IMR-90 (cell line): ENCODE measurements at regions not wholly inside any gene's neighbourhood (a gene's known extent, or its start where the extent isn't known, plus 50 kb on each side); places are given as distances from the start of the nearest gene placed in this dataset.

ENCODE experiments used
- ATAC-seq: fragments of 200-7000 bp; cut with Tn5 transposase; 2 replicates; pipeline ENCODE4 v1.9.1; 2020; ENCODE audit warnings: low read depth, mild to moderate bottlenecking, moderate library complexity
- BruUV-seq: library from RNA; stranded (reverse); fragments of 400-500 nt; replicated peaks from 2 replicates; lab custom pipeline; 2021; lab: Mats Ljungman, UMichigan
- CTCF ChIA-PET: fragments of 300-600 bp; formaldehyde crosslinking; extraction: SDS; loops from one replicate; lab custom pipeline; 2021; ENCODE audit warnings: antibody characterized with exemption; lab: Yijun Ruan, JAX
- POLR2A ChIA-PET: fragments of 300-600 bp; sonication (Branson Sonifier 250); formaldehyde crosslinking; loops from one replicate; lab custom pipeline; 2022; ENCODE audit warnings: antibody characterized with exemption; ENCODE audit not compliant: unreplicated experiment; lab: Charles Lee
- DNase-seq: peaks from one replicate; pipeline ENCODE4 v3.0.0; 2013
- H2AFZ ChIP-seq: replicated peaks from 2 replicates; pipeline ENCODE3; 2013; ENCODE audit warnings: low read length, mild to moderate bottlenecking; ENCODE audit not compliant: poor library complexity
- H2AK5ac ChIP-seq: 2 replicates; pipeline ENCODE4 v1.6.1; 2013; ENCODE audit warnings: low read depth, low read length, inconsistent platforms
- H2AK9ac ChIP-seq: replicated peaks from 2 replicates; pipeline ENCODE3; 2013; ENCODE audit warnings: mild to moderate bottlenecking, low read depth, low read length, moderate library complexity; ENCODE audit not compliant: poor library complexity
- H2BK120ac ChIP-seq: 2 replicates; pipeline ENCODE4 v1.6.1; 2013; ENCODE audit warnings: low read depth, low read length, inconsistent platforms
- H2BK15ac ChIP-seq: 3 replicates; pipeline ENCODE4 v1.6.1; 2013; ENCODE audit warnings: low read depth, low read length, inconsistent platforms
- H2BK20ac ChIP-seq: 2 replicates; pipeline ENCODE4 v1.6.1; 2013; ENCODE audit warnings: low read depth, mild to moderate bottlenecking, inconsistent platforms, low read length, moderate library complexity
- H2BK5ac ChIP-seq: 2 replicates; pipeline ENCODE4 v1.6.1; 2013; ENCODE audit warnings: mild to moderate bottlenecking, low read depth, low read length, inconsistent platforms; ENCODE audit not compliant: poor library complexity, severe bottlenecking
- H3K14ac ChIP-seq: replicated peaks from 2 replicates; pipeline ENCODE4 v1.6.1; 2013; ENCODE audit warnings: low read depth, low read length, inconsistent platforms
- H3K18ac ChIP-seq: 2 replicates; pipeline ENCODE4 v1.6.1; 2013; ENCODE audit warnings: low read depth, low read length, control low read depth
- H3K23ac ChIP-seq: 2 replicates; pipeline ENCODE4 v1.6.1; 2013; ENCODE audit warnings: low read depth, low read length, inconsistent platforms
- H3K27ac ChIP-seq: 2 replicates; pipeline ENCODE4 v1.5.1; 2013; ENCODE audit warnings: mild to moderate bottlenecking, control low read depth, low read length; ENCODE audit not compliant: insufficient read depth
- H3K27me3 ChIP-seq: 2 replicates; pipeline ENCODE4 v1.6.1; 2013; ENCODE audit warnings: low read length; ENCODE audit not compliant: control insufficient read depth, insufficient read depth
- H3K36me3 ChIP-seq: 2 replicates; pipeline ENCODE4 v1.6.1; 2013; ENCODE audit warnings: low read length, mixed read lengths; ENCODE audit not compliant: control insufficient read depth, insufficient read depth
- H3K4ac ChIP-seq: 2 replicates; pipeline ENCODE4 v1.6.1; 2013; ENCODE audit warnings: low read depth, low read length, inconsistent platforms
- H3K4me1 ChIP-seq: 2 replicates; pipeline ENCODE4 v1.6.1; 2013; ENCODE audit warnings: low read length, mixed read lengths; ENCODE audit not compliant: control insufficient read depth, insufficient read depth
- H3K4me2 ChIP-seq: 2 replicates; pipeline ENCODE4 v1.6.1; 2013; ENCODE audit warnings: low read depth, mild to moderate bottlenecking, control low read depth, low read length, moderate library complexity
- H3K4me3 ChIP-seq: 2 replicates; pipeline ENCODE4 v1.5.1; 2013; ENCODE audit warnings: low read depth, mild to moderate bottlenecking, control low read depth, low read length, moderate library complexity; ENCODE audit not compliant: insufficient read depth
- H3K56ac ChIP-seq: 2 replicates; pipeline ENCODE4 v1.6.1; 2013; ENCODE audit warnings: low read length, inconsistent platforms; ENCODE audit not compliant: insufficient read depth; ENCODE audit errors: extremely low read depth
- H3K79me1 ChIP-seq, 2 experiments: 2 replicates each; pipeline ENCODE4 v1.6.1; 2013; ENCODE audit warnings: low read length in 2 of 2, inconsistent platforms in 1 of 2, low read depth in 1 of 2
- H3K9ac ChIP-seq: 2 replicates; pipeline ENCODE4 v1.6.1; 2013; ENCODE audit warnings: low read depth, low read length, control low read depth
- H3K9me1 ChIP-seq: 2 replicates; pipeline ENCODE4 v1.6.1; 2013; ENCODE audit warnings: low read length, inconsistent platforms; ENCODE audit not compliant: insufficient read depth
- H3K9me3 ChIP-seq: 2 replicates; pipeline ENCODE4 v1.6.1; 2013; ENCODE audit warnings: low read length; ENCODE audit not compliant: control insufficient read depth, insufficient read depth
- H4K20me1 ChIP-seq: 2 replicates; pipeline ENCODE4 v1.6.1; 2013; ENCODE audit warnings: low read length, inconsistent platforms; ENCODE audit not compliant: insufficient read depth
- H4K5ac ChIP-seq: 2 replicates; pipeline ENCODE4 v1.6.1; 2013; ENCODE audit warnings: mild to moderate bottlenecking, low read depth, low read length, control low read depth
- H4K8ac ChIP-seq, 2 experiments: 2 replicates each; pipeline ENCODE4 v1.6.1; 2013; ENCODE audit warnings: low read depth in 2 of 2, low read length in 2 of 2, control low read depth in 1 of 2, inconsistent platforms in 1 of 2
- H4K91ac ChIP-seq: 2 replicates; pipeline ENCODE4 v1.6.1; 2013; ENCODE audit warnings: low read depth, low read length, inconsistent platforms; ENCODE audit not compliant: insufficient read depth
- CEBPB ChIP-seq: IDR thresholded peaks from 2 replicates; pipeline ENCODE4 v1.6.1; 2012; ENCODE audit warnings: low read depth, low read length, improper control_type of control experiment
- MAFK ChIP-seq: IDR thresholded peaks from 2 replicates; pipeline ENCODE4 v1.6.1; 2012; ENCODE audit warnings: low read depth, low read length, improper control_type of control experiment
- MAZ ChIP-seq: IDR thresholded peaks from 2 replicates; pipeline ENCODE4 v1.6.1; 2012; ENCODE audit warnings: low read depth, mild to moderate bottlenecking, low read length, improper control_type of control experiment, moderate library complexity, borderline replicate concordance
- MXI1 ChIP-seq: IDR thresholded peaks from 2 replicates; pipeline ENCODE4 v1.6.1; 2012; ENCODE audit warnings: low read depth, mild to moderate bottlenecking, low read length, moderate library complexity, borderline replicate concordance
- RAD21 ChIP-seq: IDR thresholded peaks from 2 replicates; pipeline ENCODE4 v1.6.1; 2012; ENCODE audit warnings: low read length, improper control_type of control experiment
- RCOR1 ChIP-seq: IDR thresholded peaks from 2 replicates; pipeline ENCODE4 v1.6.1; 2012; ENCODE audit warnings: mild to moderate bottlenecking, low read length, improper control_type of control experiment; ENCODE audit not compliant: insufficient replicate concordance
- RFX5 ChIP-seq: IDR thresholded peaks from 2 replicates; pipeline ENCODE4 v1.8.0; 2012; ENCODE audit warnings: low read depth, mild to moderate bottlenecking, low read length, moderate library complexity
- SMC3 ChIP-seq: fragments of 150-350 bp; IDR thresholded peaks from 2 replicates; pipeline ENCODE4 v1.6.1; 2016; ENCODE audit warnings: low read depth, mild to moderate bottlenecking, antibody characterized with exemption, low read length, moderate library complexity
- WGBS, 2 experiments: methylation state at CpG; one replicate each; pipeline versions ENCODE4 v1.1.5 to v1.1.7; 2013; ENCODE audit warnings: missing lambda C conversion rate in 2 of 2; ENCODE audit not compliant: insufficient read length in 1 of 2; ENCODE audit errors: extremely low coverage in 2 of 2; 5-methylcytosine and 5-hydroxymethylcytosine counted together
- dilution Hi-C: fragments of 300-500 bp; cut with HindIII; formaldehyde crosslinking; loops from one replicate; pipeline ENCODE4 v1.14.3; 2018; ENCODE audit warnings: low sequenced_read_pairs; ENCODE audit not compliant: unreplicated experiment
- in situ Hi-C: fragments of 300-500 bp; cut with MboI; formaldehyde crosslinking; loops from 3 replicates; pipeline ENCODE4 v1.14.3; 2019; ENCODE audit warnings: low sequenced_read_pairs, inconsistent platforms, mixed read lengths
- intact Hi-C: fragments of 100-400 bp; cut with micrococcal nuclease; formaldehyde crosslinking; loops from 2 replicates; pipeline ENCODE4 v1.10.0; 2022
- TF ChIP-seq, protein P1 (sequence below): fragments of 150-350 bp; IDR thresholded peaks from 2 replicates; pipeline ENCODE4 v1.6.1; 2016; ENCODE audit warnings: low read depth, mild to moderate bottlenecking, low read length, moderate library complexity, borderline replicate concordance

DNA sequence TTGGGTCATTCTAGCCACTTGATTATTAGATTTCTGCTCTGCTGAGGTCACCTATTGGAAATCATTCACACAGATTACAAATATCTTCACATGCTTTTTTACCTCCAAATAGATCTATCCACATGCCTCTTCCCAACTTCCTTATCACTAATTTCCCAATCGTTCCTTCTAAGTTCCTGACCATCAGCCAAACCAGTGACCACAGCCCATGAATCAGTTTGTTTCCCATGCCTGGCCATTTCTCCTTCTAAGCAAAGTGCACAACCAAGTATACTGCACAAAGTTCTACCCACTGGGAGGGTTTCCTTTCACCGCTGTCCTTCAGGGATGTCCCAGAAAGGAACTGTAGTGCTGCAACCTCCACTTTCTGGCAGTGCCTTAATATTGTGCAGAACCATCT is 140.5 kb upstream of the SYNDIG1 start:
- Histone ChIP-seq H4K91ac (no peak overlapping the region), H3K18ac (no peak overlapping the region), H3K4me2 (no peak overlapping the region), H3K9me1 (no peaks in the 10 kb centered on the region), H3K9ac (no peak overlapping the region), H2BK120ac (no peak overlapping the region), H2BK5ac (no peak overlapping the region), H3K4me1 (no peaks in the 10 kb centered on the region), H4K20me1 (no peaks in the 10 kb centered on the region), H3K9me3 (no peaks in the 10 kb centered on the region), H3K36me3 (no peaks in the 10 kb centered on the region), H3K27ac (no peak overlapping the region), H3K23ac (no peak overlapping the region), H2AK9ac (no peak overlapping the region), H2AFZ (no peak overlapping the region), H3K27me3 (no peaks in the 10 kb centered on the region), H4K8ac (no peak overlapping the region), H3K4ac (no peak overlapping the region), H2BK15ac (no peak overlapping the region), H4K5ac (no peak overlapping the region), H3K79me1 (no peaks in the 10 kb centered on the region), H3K56ac (no peak overlapping the region), H3K14ac (no peak overlapping the region), H2BK20ac (no peak overlapping the region), H3K4me3 (no peak overlapping the region), H2AK5ac (no peak overlapping the region)
- ChIA-PET POLR2A (no interaction called here), CTCF (no interaction called here)
- no peak for TF ChIP-seq CEBPB
- TF ChIP-seq, protein P1, sequence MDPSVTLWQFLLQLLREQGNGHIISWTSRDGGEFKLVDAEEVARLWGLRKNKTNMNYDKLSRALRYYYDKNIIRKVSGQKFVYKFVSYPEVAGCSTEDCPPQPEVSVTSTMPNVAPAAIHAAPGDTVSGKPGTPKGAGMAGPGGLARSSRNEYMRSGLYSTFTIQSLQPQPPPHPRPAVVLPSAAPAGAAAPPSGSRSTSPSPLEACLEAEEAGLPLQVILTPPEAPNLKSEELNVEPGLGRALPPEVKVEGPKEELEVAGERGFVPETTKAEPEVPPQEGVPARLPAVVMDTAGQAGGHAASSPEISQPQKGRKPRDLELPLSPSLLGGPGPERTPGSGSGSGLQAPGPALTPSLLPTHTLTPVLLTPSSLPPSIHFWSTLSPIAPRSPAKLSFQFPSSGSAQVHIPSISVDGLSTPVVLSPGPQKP: no peak
- TF ChIP-seq MAFK: no peak
- TF ChIP-seq MXI1: no peak
- no peak for TF ChIP-seq MAZ
- TF ChIP-seq SMC3: no peak
- TF ChIP-seq RAD21: no peak
- no peak for TF ChIP-seq RFX5
- no peak for TF ChIP-seq RCOR1
- intact Hi-C loops (no loop called here), in situ Hi-C loops (no loop called here), dilution Hi-C loops (no loop called here)
- ATAC-seq (no peak), DNase-seq (no peak)
- no TSS peak for BruUV-seq
- 60% methylated on average over 1 of the region's 2 CpGs; no CpG with 5 or more reads in 1 of the 2 experiments for WGBS, 2 experiments
